ENCODE measurements at regions not wholly inside any gene's neighbourhood (a gene's known extent, or its start where the extent isn't known, plus 50 kb on each side); places are given as distances from the start of the nearest gene placed in this dataset.
"Not testable (repeated sequence)": the region's sequence is repeated elsewhere in the genome, so short reads cannot be mapped to it uniquely, and the experiment has no call there.

GRCh38 chr9:110028676-110029075, 179.3 kb downstream of the C9orf152 start:
- DNase-seq (ENCODE audit: low read depth) = no peak
- in situ Hi-C loops (cut with HindIII; ENCODE audit: low sequenced_read_pairs) = no loop called here
- no peak overlapping the region for H3K4me3 ChIP-seq (ENCODE audit: low read depth, low read length)
- TF ChIP-seq, protein P1, sequence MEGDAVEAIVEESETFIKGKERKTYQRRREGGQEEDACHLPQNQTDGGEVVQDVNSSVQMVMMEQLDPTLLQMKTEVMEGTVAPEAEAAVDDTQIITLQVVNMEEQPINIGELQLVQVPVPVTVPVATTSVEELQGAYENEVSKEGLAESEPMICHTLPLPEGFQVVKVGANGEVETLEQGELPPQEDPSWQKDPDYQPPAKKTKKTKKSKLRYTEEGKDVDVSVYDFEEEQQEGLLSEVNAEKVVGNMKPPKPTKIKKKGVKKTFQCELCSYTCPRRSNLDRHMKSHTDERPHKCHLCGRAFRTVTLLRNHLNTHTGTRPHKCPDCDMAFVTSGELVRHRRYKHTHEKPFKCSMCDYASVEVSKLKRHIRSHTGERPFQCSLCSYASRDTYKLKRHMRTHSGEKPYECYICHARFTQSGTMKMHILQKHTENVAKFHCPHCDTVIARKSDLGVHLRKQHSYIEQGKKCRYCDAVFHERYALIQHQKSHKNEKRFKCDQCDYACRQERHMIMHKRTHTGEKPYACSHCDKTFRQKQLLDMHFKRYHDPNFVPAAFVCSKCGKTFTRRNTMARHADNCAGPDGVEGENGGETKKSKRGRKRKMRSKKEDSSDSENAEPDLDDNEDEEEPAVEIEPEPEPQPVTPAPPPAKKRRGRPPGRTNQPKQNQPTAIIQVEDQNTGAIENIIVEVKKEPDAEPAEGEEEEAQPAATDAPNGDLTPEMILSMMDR (IDR thresholded peaks at IDR 0.05; ENCODE audit: low read depth, low read length, missing control alignments) = no peak

DNA sequence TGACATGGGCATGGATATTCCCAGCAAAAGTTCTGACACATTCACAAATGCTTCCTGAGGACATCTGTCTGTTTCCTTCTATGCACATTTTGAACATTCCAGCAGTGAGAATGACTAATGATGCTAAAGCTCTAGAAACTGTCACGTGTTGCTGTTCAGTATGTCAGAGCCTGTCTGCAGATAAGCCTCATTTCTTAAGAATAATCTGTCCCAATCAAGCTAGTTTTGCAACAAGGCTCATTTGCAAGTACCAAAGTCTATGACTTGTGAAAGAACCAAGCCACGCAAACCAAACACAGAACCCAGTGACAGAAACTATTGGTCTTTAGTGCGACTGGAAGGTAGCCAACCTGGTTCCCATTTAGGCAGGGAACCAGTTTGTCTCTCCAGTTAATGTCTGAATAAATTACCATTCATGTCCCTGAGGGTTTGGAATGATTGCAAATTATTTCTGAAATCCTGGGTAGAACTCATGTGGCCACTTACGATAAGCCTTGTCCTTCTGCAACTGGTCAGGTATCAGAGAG, 178.5 kb downstream of the C9orf152 start:
- H3K4me3 ChIP-seq (ENCODE audit: low read depth, low read length) = no peak overlapping the region
- TF ChIP-seq, protein P1 (IDR thresholded peaks at IDR 0.05; ENCODE audit: low read depth, low read length, missing control alignments) = no peak
- no peak for DNase-seq (ENCODE audit: low read depth)
- in situ Hi-C loops (cut with HindIII; ENCODE audit: low sequenced_read_pairs) = no loop called here

DNA sequence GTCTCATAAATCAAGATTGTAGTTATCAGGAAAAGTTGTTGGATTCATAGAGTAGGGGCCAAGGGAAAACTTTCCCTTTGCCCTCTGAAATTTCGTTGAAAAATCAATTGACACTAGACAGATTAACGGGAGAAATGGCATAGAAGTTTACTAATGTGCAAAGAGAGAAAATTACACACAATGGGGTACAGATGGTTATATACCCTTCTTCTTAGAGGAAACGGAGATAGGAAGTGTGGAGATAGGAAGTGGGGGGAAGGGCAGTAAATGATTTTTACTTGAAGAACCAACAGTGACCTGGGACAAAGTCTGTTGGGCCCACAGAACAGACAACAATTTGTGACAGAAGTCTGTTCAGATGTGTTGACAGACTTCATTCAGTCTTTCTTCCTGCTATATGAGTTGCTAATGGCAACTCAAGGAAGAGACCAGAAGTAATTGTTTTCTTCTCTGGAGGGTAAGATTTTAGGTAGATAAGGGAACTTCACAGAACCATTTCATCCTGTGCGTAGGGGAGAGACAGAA, 177.9 kb downstream of the C9orf152 start:
- in situ Hi-C loops (cut with HindIII; ENCODE audit: low sequenced_read_pairs) = no loop called here
- TF ChIP-seq, protein P1 (IDR thresholded peaks at IDR 0.05; ENCODE audit: low read depth, low read length, missing control alignments) = no peak
- DNase-seq (ENCODE audit: low read depth) = no peak
- no peak overlapping the region for H3K4me3 ChIP-seq (ENCODE audit: low read depth, low read length)

DNA sequence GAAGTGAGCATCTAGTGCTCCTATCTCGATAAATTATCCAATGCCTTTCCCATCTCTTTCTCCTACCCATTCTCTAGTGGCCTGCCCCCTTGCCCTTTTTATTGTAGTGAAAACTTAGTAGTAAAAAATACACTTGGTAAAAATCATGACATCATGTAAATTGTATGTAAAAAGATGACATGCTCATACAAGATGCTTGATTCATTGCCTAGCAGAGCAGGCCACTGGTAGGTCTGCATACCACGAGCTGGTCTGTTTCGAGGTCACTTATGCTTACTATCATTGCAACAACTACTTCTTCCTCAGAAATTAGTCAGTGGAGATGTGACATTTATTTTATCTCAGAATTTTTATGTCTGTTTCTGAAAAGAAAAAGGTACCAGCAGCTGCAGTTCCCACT, 177.3 kb downstream of the C9orf152 start:
- no peak overlapping the region for H3K4me3 ChIP-seq (ENCODE audit: low read depth, low read length)
- DNase-seq (ENCODE audit: low read depth) = no peak
- in situ Hi-C loops (cut with HindIII; ENCODE audit: low sequenced_read_pairs) = no loop called here

GRCh38 chr9:110031511-110032173, 176.3 kb downstream of the C9orf152 start:
- in situ Hi-C loops (cut with HindIII; ENCODE audit: low sequenced_read_pairs) = no loop called here
- TF ChIP-seq, protein P1 (IDR thresholded peaks at IDR 0.05; ENCODE audit: low read depth, low read length, missing control alignments) = no peak
- H3K4me3 ChIP-seq (ENCODE audit: low read depth, low read length) = no peak overlapping the region
- DNase-seq (ENCODE audit: low read depth) = no peak

More for the DNA sequence above, 177.3 kb downstream of the C9orf152 start:
- TF ChIP-seq, protein P1 (IDR thresholded peaks at IDR 0.05; ENCODE audit: low read depth, low read length, missing control alignments) = no peak

GRCh38 chr9:110032532-110032931, 175.4 kb downstream of the C9orf152 start:
- in situ Hi-C loops (cut with HindIII; ENCODE audit: low sequenced_read_pairs); H3K4me3 ChIP-seq (ENCODE audit: low read depth, low read length); DNase-seq (ENCODE audit: low read depth): not testable (repeated sequence)

- TF ChIP-seq, protein P1 (IDR thresholded peaks at IDR 0.05; ENCODE audit: low read depth, low read length, missing control alignments) = no peak
- H3K4me3 ChIP-seq (ENCODE audit: low read depth, low read length) = no peak overlapping the region
- in situ Hi-C loops (cut with HindIII; ENCODE audit: low sequenced_read_pairs) = no loop called here
- no peak for DNase-seq (ENCODE audit: low read depth)
Observed at GRCh38 chr9:110033869-110034268, 174.1 kb downstream of the C9orf152 start.

Measured in astrocyte of the cerebellum (primary cell).